GM12878 (cell line): ENCODE measurements at regions not wholly inside any gene's neighbourhood (a gene's known extent, or its start where the extent isn't known, plus 50 kb on each side); places are given as distances from the start of the nearest gene placed in this dataset.

Experiments used
- ATAC-seq: fragments of 200-7000 bp; cut with Tn5 transposase; 3 replicates; pipeline ENCODE4 v1.9.1; 2020; ENCODE audit warnings: mild to moderate bottlenecking, moderate library complexity
- BruUV-seq: library from RNA; stranded (reverse); fragments of 400-500 nt; replicated peaks from 2 replicates; lab custom pipeline; 2021; lab: Mats Ljungman, UMichigan
- CTCF ChIA-PET: fragments of 300-600 bp; sonication (Branson Sonifier 250); formaldehyde crosslinking; extraction: SDS; loops from one replicate; lab custom pipeline; 2021; ENCODE audit warnings: inconsistent platforms; lab: Yijun Ruan, JAX
- POLR2A ChIA-PET: fragments of 350-600 bp; formaldehyde crosslinking; extraction: SDS; loops from one replicate; lab custom pipeline; 2021; ENCODE audit warnings: inconsistent platforms; lab: Charles Lee
- RAD21 ChIA-PET: fragments of 300-600 bp; sonication (Branson Sonifier 250); formaldehyde crosslinking; loops from one replicate; lab custom pipeline; 2023; ENCODE audit warnings: antibody characterized with exemption; ENCODE audit not compliant: unreplicated experiment; lab: Charles Lee
- SMC1A ChIA-PET: fragments of 300-600 bp; sonication (Branson Sonifier 250); formaldehyde crosslinking; loops from one replicate; lab custom pipeline; 2023; ENCODE audit not compliant: unreplicated experiment, uncharacterized antibody; lab: Charles Lee
- DNase-seq: peaks from one replicate; pipeline ENCODE4 v3.0.0-alpha.2; 2011; ENCODE audit warnings: low read depth, low spot score
- FAIRE-seq: peaks from 3 replicates; lab custom pipeline; 2011; peaks lifted over from hg19 to GRCh38; lab: Jason Lieb, UNC
- H2AFZ ChIP-seq: 2 replicates; pipeline ENCODE4 v1.6.0; 2011; ENCODE audit warnings: low read depth, low read length, control low read depth; ENCODE audit not compliant: control insufficient read depth
- H3K27ac ChIP-seq: 2 replicates; pipeline ENCODE4 v1.5.1; 2011; ENCODE audit warnings: control low read depth; ENCODE audit not compliant: control insufficient read depth, insufficient read depth
- H3K27me3 ChIP-seq, 2 experiments: replicated peaks in 1 of 2; 2 replicates each; pipeline versions ENCODE4 v1.6.0 to v1.6.1; 2011; ENCODE audit warnings: low read length in 1 of 2; ENCODE audit not compliant: control insufficient read depth in 2 of 2, insufficient read depth in 2 of 2
- H3K36me3 ChIP-seq, 2 experiments: 2 replicates each; pipeline ENCODE4 v1.5.1; 2011; ENCODE audit warnings: low read length in 1 of 2; ENCODE audit not compliant: control insufficient read depth in 2 of 2, insufficient read depth in 2 of 2
- H3K4me1 ChIP-seq: 2 replicates; pipeline ENCODE4 v1.6.1; 2011; ENCODE audit warnings: mild to moderate bottlenecking, low read length, moderate library complexity, mixed read lengths; ENCODE audit not compliant: control insufficient read depth, insufficient read depth
- H3K4me2 ChIP-seq: 2 replicates; pipeline ENCODE4 v1.6.0; 2011; ENCODE audit warnings: control low read depth; ENCODE audit not compliant: control insufficient read depth, insufficient read depth
- H3K4me3 ChIP-seq: fragments of 200-600 bp; sonication (generic); 2 replicates; pipeline ENCODE4 v1.5.1; 2016
- H3K79me2 ChIP-seq: 2 replicates; pipeline ENCODE4 v1.6.0; 2011; ENCODE audit warnings: low read length; ENCODE audit not compliant: control insufficient read depth, insufficient read depth
- H3K9ac ChIP-seq: 2 replicates; pipeline ENCODE4 v1.8.0; 2011; ENCODE audit warnings: low read length, control low read depth, mixed read lengths; ENCODE audit not compliant: control insufficient read depth, insufficient read depth
- H3K9me3 ChIP-seq: replicated peaks from 3 replicates; pipeline ENCODE4 v1.5.1; 2011; ENCODE audit warnings: mild to moderate bottlenecking, low read length; ENCODE audit not compliant: control insufficient read depth, insufficient read depth
- H4K20me1 ChIP-seq: 2 replicates; pipeline ENCODE4 v1.6.0; 2011; ENCODE audit not compliant: control insufficient read depth, insufficient read depth
- POLR2AphosphoS5 ChIP-seq: IDR thresholded peaks from 2 replicates; pipeline ENCODE4 v1.6.1; 2011; ENCODE audit warnings: mild to moderate bottlenecking, low read length, inconsistent platforms
- SP1 ChIP-seq: IDR thresholded peaks from one replicate; pipeline ENCODE4 v1.6.1; 2011; ENCODE audit warnings: low read depth, low read length
- TBL1XR1 ChIP-seq: IDR thresholded peaks from 2 replicates; pipeline ENCODE4 v1.6.1; 2012; ENCODE audit warnings: low read depth, low read length, improper control_type of control experiment
- ZNF274 ChIP-seq: IDR thresholded peaks from one replicate; pipeline ENCODE4 v1.8.0; 2011; ENCODE audit not compliant: insufficient read length, insufficient read depth
- WGBS: methylation state at CpG from one replicate; pipeline ENCODE4 v1.1.6; 2016; ENCODE audit warnings: low lambda C conversion rate; ENCODE audit not compliant: insufficient replicate concordance, insufficient coverage; ENCODE audit errors: missing lambda C conversion rate; 5-methylcytosine and 5-hydroxymethylcytosine counted together
- in situ Hi-C: fragments of 300-500 bp; cut with MboI; formaldehyde crosslinking; loops from 9 replicates; pipeline ENCODE4 v1.14.3; 2018; ENCODE audit warnings: mixed read lengths
- intact Hi-C: fragments of 100-400 bp; cut with micrococcal nuclease; formaldehyde crosslinking; loops from one replicate; pipeline ENCODE4 v1.14.2; 2022; ENCODE audit not compliant: unreplicated experiment
- TF ChIP-seq, protein P1 (sequence below): fragments of 450-650 bp; formaldehyde crosslinking; IDR thresholded peaks from 2 replicates; pipeline ENCODE4 v1.4.0; 2022; ENCODE audit warnings: mild to moderate bottlenecking, moderate library complexity

DNA sequence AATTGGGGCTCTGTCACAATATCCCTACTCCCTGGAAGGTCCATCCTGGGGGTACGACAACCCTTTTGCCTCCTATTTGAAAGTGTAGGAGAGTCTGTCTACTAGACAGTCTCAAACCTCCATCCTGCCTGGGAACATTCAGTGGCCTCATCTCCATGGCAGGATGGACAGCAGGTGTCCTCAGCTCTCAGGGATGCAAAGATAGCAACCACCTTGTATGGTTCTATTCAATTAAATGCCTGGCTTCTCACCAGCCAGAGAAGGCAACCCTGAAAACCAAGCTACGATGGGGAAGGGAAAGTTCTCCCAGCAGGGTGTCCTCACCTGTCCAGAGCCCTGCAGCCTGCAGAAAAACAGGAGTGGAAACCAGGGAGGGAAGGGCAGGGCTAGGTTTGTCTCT is 164.9 kb downstream of the MIAT start:
- no peak overlapping the region for H3K4me3 ChIP-seq
- H3K27ac ChIP-seq, result no peak overlapping the region
- POLR2A ChIA-PET, result no interaction called here
- ATAC-seq, result no peak
- no peaks in the 10 kb centered on the region for H3K4me1 ChIP-seq
- H3K79me2 ChIP-seq, result no peaks in the 10 kb centered on the region
- no peak overlapping the region for H3K9ac ChIP-seq
- intact Hi-C loops, result no loop called here
- H4K20me1 ChIP-seq, result no peaks in the 10 kb centered on the region
- H3K36me3 ChIP-seq, result no peaks in the 10 kb centered on the region
- FAIRE-seq, result no peak
- no peak overlapping the region for H2AFZ ChIP-seq
- H3K27me3 ChIP-seq, result no peaks in the 10 kb centered on the region
- RAD21 ChIA-PET, result no interaction called here
- TF ChIP-seq, protein P1, sequence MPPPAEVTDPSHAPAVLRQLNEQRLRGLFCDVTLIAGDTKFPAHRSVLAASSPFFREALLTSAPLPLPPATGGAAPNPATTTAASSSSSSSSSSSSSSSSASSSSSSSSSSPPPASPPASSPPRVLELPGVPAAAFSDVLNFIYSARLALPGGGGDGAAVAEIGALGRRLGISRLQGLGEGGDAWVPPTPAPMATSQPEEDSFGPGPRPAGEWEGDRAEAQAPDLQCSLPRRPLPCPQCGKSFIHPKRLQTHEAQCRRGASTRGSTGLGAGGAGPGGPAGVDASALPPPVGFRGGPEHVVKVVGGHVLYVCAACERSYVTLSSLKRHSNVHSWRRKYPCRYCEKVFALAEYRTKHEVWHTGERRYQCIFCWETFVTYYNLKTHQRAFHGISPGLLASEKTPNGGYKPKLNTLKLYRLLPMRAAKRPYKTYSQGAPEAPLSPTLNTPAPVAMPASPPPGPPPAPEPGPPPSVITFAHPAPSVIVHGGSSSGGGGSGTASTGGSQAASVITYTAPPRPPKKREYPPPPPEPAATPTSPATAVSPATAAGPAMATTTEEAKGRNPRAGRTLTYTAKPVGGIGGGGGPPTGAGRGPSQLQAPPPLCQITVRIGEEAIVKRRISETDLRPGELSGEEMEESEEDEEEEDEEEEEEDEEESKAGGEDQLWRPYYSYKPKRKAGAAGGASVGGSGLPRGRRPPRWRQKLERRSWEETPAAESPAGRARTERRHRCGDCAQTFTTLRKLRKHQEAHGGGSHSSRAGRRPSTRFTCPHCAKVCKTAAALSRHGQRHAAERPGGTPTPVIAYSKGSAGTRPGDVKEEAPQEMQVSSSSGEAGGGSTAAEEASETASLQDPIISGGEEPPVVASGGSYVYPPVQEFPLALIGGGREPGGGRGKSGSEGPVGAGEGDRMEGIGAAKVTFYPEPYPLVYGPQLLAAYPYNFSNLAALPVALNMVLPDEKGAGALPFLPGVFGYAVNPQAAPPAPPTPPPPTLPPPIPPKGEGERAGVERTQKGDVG (CRISPR knock-in tag), result no peak
- TF ChIP-seq SP1 (no peak), TBL1XR1 (no peak), POLR2AphosphoS5 (no peak), ZNF274 (no peak)
- CTCF ChIA-PET, result no interaction called here
- no TSS peak for BruUV-seq
- no peaks in the 10 kb centered on the region; the same call in 2 of the 3 replicates for H3K9me3 ChIP-seq
- 0% methylated on average over 2 of the region's 2 CpGs for WGBS
- DNase-seq, result no peak
- in situ Hi-C loops, result no loop called here
- H3K4me2 ChIP-seq, result no peak overlapping the region
- SMC1A ChIA-PET, result no interaction called here
